ENCODE measurements at regions not wholly inside any gene's neighbourhood (a gene's known extent, or its start where the extent isn't known, plus 50 kb on each side); places are given as distances from the start of the nearest gene placed in this dataset.

- intact Hi-C loops (cut with DNase I), result no loop called here
- DNase-seq (ENCODE audit: missing footprints), result no peak
- ATAC-seq, result no peak
Measured at GRCh38 chr22:48535868-48536540, 1291.7 kb downstream of the BRD1 start.

- DNase-seq (ENCODE audit: missing footprints) (no peak), ATAC-seq (no peak)
- intact Hi-C loops (cut with DNase I), result no loop called here
Measured at GRCh38 chr22:48534395-48534958, 1293.2 kb downstream of the BRD1 start.

GRCh38 chr22:48532986-48533385, 1294.7 kb downstream of the BRD1 start:
- no peak for ATAC-seq
- intact Hi-C loops (cut with DNase I), result loop anchor here (2.0 kb wide), 1 partner anchor 56 kb away; no protein-coding TSS in a partner anchor
- DNase-seq (ENCODE audit: missing footprints), result no peak

- DNase-seq (ENCODE audit: missing footprints) (no peak), ATAC-seq (no peak)
- intact Hi-C loops (cut with DNase I), result loop anchor here (2.0 kb wide), 1 partner anchor 57 kb away; no protein-coding TSS in a partner anchor
Measured at GRCh38 chr22:48531761-48532435, 1295.8 kb downstream of the BRD1 start.

- no peak for DNase-seq (ENCODE audit: missing footprints)
- no peak for ATAC-seq
- intact Hi-C loops (cut with DNase I), result no loop called here
Measured at GRCh38 chr22:48531108-48531507, 1296.6 kb downstream of the BRD1 start.

GRCh38 chr22:48530666-48531065, 1297.0 kb downstream of the BRD1 start:
- no peak for ATAC-seq
- intact Hi-C loops (cut with DNase I), result no loop called here
- DNase-seq (ENCODE audit: missing footprints), result no peak

GRCh38 chr22:48528221-48528915, 1299.3 kb downstream of the BRD1 start:
- DNase-seq (ENCODE audit: missing footprints) (no peak), ATAC-seq (no peak)
- intact Hi-C loops (cut with DNase I), result no loop called here

GRCh38 chr22:48523761-48524160, 1303.9 kb downstream of the BRD1 start:
- intact Hi-C loops (cut with DNase I), result no loop called here
- ATAC-seq, result no peak
- no peak for DNase-seq (ENCODE audit: missing footprints)

GRCh38 chr22:48523091-48523490, 1304.6 kb downstream of the BRD1 start:
- intact Hi-C loops (cut with DNase I), result no loop called here
- DNase-seq (ENCODE audit: missing footprints) (no peak), ATAC-seq (no peak)

GRCh38 chr22:48522271-48522670, 1305.4 kb downstream of the BRD1 start:
- intact Hi-C loops (cut with DNase I), result no loop called here
- DNase-seq (ENCODE audit: missing footprints) (no peak), ATAC-seq (no peak)

- ATAC-seq (no peak), DNase-seq (ENCODE audit: missing footprints) (no peak)
- intact Hi-C loops (cut with DNase I), result no loop called here
Measured at GRCh38 chr22:48520884-48521588, 1306.6 kb downstream of the BRD1 start.

- intact Hi-C loops (cut with DNase I), result no loop called here
- DNase-seq (ENCODE audit: missing footprints), result no peak
- ATAC-seq, result no peak
Measured at GRCh38 chr22:48520207-48520606, 1307.5 kb downstream of the BRD1 start.

- no peak for ATAC-seq
- intact Hi-C loops (cut with DNase I), result no loop called here
- DNase-seq (ENCODE audit: missing footprints), result no peak
Measured at GRCh38 chr22:48517039-48518030, 1310.3 kb downstream of the BRD1 start.

GRCh38 chr22:48516571-48516970, 1311.1 kb downstream of the BRD1 start:
- intact Hi-C loops (cut with DNase I), result no loop called here
- no peak for ATAC-seq
- DNase-seq (ENCODE audit: missing footprints), result no peak

GRCh38 chr22:48515571-48516200, 1312.0 kb downstream of the BRD1 start:
- ATAC-seq (no peak), DNase-seq (ENCODE audit: missing footprints) (no peak)
- intact Hi-C loops (cut with DNase I), result no loop called here

- ATAC-seq (no peak), DNase-seq (ENCODE audit: missing footprints) (no peak)
- intact Hi-C loops (cut with DNase I), result no loop called here
Measured at GRCh38 chr22:48513929-48514328, 1313.7 kb downstream of the BRD1 start.

GRCh38 chr22:48513446-48513845, 1314.2 kb downstream of the BRD1 start:
- ATAC-seq (no peak), DNase-seq (ENCODE audit: missing footprints) (no peak)
- intact Hi-C loops (cut with DNase I), result no loop called here

Measured in Right ventricle myocardium inferior (tissue), 1 donor.